Omental fat pad (tissue), 3 donors: ENCODE measurements at regions not wholly inside any gene's neighbourhood (a gene's known extent, or its start where the extent isn't known, plus 50 kb on each side); places are given as distances from the start of the nearest gene placed in this dataset.

Source experiments
- ATAC-seq: fragments of 150-250 bp; one replicate; pipeline ENCODE4 v1.9.1; 2016; ENCODE audit warnings: mild to moderate bottlenecking, moderate library complexity; ENCODE audit not compliant: low FRiP score
- DNase-seq: peaks from one replicate; pipeline ENCODE4 v3.0.0-alpha.2; 2019; ENCODE audit warnings: low spot score
- TF ChIP-seq, protein P1 (sequence below), 3 donors: fragments of 450-650 bp; IDR thresholded peaks; one replicate each; pipeline ENCODE4 v1.5.1; 2016 to 2017; ENCODE audit warnings: antibody characterized with exemption in 3 of 3, mild to moderate bottlenecking in 3 of 3, moderate library complexity in 2 of 3

DNA sequence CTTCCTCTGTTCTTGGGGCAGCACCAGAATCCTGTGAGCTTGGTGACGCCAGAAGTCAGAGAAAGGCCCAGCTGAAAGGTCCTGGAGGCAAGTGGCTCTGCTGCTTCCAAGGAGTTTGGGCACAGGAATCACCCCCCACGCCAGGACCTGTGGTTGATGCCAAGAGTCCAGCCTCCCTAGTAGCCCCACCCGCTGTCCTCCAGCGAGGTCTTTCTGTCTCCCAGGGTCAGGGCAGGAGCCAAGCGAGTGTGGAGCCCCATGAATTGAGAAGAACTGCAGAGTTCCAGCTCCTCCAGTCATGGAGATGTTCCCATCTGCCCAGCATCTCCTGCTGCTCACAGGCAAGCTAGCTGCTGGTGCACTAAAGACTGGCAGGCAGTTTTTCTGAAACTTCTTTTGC is 631.7 kb upstream of the MGMT start:
- ATAC-seq (no peak), DNase-seq (no peak)
- TF ChIP-seq, protein P1, sequence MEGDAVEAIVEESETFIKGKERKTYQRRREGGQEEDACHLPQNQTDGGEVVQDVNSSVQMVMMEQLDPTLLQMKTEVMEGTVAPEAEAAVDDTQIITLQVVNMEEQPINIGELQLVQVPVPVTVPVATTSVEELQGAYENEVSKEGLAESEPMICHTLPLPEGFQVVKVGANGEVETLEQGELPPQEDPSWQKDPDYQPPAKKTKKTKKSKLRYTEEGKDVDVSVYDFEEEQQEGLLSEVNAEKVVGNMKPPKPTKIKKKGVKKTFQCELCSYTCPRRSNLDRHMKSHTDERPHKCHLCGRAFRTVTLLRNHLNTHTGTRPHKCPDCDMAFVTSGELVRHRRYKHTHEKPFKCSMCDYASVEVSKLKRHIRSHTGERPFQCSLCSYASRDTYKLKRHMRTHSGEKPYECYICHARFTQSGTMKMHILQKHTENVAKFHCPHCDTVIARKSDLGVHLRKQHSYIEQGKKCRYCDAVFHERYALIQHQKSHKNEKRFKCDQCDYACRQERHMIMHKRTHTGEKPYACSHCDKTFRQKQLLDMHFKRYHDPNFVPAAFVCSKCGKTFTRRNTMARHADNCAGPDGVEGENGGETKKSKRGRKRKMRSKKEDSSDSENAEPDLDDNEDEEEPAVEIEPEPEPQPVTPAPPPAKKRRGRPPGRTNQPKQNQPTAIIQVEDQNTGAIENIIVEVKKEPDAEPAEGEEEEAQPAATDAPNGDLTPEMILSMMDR (IDR thresholded peaks at IDR 0.05): no peak

DNA sequence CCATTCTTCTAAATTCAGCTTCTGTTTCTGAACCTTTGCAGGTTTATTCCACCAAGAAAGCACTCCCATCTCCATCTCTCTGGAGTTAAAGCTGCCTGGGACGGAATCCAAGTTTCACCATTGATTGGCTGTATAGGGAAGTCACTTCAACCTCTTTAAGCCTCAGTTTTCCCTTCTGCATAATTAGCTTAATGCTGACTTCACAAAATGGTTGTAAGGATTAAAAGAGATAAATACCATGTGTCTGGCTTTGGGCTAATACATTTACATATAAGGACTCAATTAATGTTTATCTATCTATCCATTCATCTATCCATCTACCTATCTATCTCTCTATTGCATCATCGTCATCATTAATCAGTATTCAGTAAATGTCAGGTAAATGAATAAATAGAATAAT is 629.6 kb upstream of the MGMT start:
- TF ChIP-seq, protein P1 (IDR thresholded peaks at IDR 0.05): no peak
- DNase-seq: no peak
- ATAC-seq: no peak

DNA sequence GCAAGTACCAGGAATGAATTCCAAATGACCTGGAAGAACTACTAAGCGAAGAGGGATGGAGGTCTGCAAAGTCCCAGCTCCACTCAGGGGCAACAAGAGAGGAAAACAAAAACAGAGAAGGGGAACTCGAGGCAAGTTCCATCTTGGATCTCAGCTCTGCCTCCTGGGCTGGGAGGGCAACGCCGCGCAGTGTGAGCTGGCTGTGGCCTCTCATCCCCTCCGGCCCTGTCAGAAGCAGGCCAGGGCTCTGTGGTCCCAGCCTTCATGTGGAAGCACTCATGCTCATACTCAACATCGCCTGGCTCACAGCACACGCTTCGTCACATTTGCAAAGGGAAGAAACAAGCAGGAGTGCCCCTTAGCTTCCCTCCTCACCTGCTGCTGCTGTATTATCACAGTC is 627.9 kb upstream of the MGMT start:
- TF ChIP-seq, protein P1 (IDR thresholded peaks at IDR 0.05): no peak
- ATAC-seq: no peak
- DNase-seq: no peak

DNA sequence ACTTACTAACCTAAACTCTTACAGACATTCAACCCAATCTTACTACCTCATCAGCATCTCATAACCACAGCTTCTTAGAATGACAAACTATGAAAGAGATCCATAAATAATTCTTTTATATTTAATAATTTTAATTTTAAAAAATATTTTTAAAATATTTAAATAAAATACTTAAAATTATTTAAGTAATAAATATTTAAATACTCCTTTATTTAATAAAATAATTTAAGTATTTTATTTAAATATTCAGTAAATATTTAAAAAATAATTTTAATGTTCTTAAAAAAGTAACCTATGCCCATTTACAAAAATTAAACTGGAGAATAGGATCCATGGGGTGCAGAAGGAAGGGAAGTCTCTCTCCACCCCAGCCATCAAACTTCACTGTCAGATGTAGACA is 627.3 kb upstream of the MGMT start:
- ATAC-seq (no peak), DNase-seq (no peak)
- TF ChIP-seq, protein P1 (IDR thresholded peaks at IDR 0.05): no peak

DNA sequence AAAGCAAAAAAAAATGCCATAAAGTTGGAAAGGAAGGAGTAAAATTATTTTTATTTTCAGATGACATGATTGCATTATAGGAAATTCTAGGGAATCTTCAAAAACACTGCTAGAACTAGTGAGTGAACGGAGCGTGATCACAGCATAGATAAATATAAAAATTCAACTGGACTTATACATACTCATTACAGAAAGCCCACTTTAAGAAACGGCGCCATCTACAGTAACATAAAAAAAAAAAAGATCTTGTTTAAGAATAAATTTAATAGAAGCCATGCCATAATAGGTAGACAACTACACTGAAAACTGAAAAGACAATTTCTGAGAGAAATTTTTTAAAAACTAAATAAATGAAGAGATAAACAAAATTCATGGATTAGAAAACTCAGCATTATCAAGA is 623.1 kb upstream of the MGMT start:
- no peak for DNase-seq
- TF ChIP-seq, protein P1 (IDR thresholded peaks at IDR 0.05): no peak
- no peak for ATAC-seq

DNA sequence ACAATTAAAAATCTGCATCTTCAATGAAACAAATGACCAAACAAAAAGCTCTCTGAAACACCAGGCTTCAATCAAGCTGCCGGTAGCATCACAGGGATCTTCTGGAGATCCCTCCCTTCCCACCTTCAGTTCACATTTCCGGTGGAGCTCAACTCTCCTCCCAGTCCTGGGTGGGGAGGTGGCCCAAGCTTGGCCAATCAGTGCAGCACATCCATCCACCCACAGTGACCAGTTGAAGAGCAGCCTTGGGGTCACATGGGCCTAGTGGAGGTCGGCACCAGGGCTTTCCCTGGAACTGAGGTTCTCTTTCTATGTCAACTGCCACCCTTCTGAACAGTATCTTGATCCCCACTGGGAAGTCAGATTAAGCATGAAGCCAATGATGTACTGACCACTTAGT is 620.1 kb upstream of the MGMT start:
- TF ChIP-seq, protein P1 (IDR thresholded peaks at IDR 0.05): no peak
- ATAC-seq (no peak), DNase-seq (no peak)

DNA sequence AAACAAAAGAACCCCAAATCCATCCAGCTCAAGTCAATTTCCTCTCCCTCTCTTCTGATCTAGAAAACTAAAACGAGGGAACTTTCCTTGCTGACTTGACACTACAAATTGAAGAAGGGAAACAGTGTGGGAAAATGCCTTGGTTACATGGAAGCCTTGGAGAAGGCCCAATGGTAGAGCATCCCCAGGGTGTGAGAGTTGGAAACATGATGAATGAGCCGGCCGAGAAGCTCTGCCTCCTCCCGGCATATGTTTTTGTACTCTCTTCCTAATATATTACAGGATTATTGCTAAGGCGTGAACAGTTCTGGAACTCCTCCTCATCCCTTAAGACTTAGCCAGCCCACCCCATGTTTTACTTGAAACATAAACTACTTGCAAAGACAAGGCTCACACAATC is 618.2 kb upstream of the MGMT start:
- no peak for DNase-seq
- TF ChIP-seq, protein P1 (IDR thresholded peaks at IDR 0.05): no peak
- no peak for ATAC-seq
